ENCODE measurements at regions not wholly inside any gene's neighbourhood (a gene's known extent, or its start where the extent isn't known, plus 50 kb on each side); places are given as distances from the start of the nearest gene placed in this dataset.

DNA sequence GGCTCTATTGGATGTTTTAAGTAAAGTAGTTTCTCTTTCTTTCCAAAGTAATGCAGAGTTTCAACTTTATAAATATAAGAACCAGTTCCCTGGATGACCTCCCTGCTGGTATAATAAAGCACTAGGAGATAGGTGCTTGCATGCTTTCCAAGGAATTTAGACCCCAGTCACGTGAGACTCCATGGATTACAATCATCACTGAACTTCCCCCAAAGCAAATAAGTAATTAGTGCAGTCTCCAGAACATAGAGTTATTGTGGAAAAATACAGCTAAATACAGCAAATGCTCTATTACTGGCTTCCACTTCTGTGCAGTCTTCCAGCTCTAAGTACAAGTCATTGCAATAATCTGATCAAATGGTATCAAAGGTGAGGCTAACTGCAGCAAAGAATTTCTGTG is 220.2 kb upstream of the STEAP1 start:
- TF ChIP-seq, protein P1, sequence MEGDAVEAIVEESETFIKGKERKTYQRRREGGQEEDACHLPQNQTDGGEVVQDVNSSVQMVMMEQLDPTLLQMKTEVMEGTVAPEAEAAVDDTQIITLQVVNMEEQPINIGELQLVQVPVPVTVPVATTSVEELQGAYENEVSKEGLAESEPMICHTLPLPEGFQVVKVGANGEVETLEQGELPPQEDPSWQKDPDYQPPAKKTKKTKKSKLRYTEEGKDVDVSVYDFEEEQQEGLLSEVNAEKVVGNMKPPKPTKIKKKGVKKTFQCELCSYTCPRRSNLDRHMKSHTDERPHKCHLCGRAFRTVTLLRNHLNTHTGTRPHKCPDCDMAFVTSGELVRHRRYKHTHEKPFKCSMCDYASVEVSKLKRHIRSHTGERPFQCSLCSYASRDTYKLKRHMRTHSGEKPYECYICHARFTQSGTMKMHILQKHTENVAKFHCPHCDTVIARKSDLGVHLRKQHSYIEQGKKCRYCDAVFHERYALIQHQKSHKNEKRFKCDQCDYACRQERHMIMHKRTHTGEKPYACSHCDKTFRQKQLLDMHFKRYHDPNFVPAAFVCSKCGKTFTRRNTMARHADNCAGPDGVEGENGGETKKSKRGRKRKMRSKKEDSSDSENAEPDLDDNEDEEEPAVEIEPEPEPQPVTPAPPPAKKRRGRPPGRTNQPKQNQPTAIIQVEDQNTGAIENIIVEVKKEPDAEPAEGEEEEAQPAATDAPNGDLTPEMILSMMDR (IDR thresholded peaks at IDR 0.05): no peak
- no peak for TF ChIP-seq POLR2A (IDR thresholded peaks at IDR 0.05)
